ENCODE measurements at regions not wholly inside any gene's neighbourhood (a gene's known extent, or its start where the extent isn't known, plus 50 kb on each side); places are given as distances from the start of the nearest gene placed in this dataset.
"Not testable (repeated sequence)": the region's sequence is repeated elsewhere in the genome, so short reads cannot be mapped to it uniquely, and the experiment has no call there.

DNA sequence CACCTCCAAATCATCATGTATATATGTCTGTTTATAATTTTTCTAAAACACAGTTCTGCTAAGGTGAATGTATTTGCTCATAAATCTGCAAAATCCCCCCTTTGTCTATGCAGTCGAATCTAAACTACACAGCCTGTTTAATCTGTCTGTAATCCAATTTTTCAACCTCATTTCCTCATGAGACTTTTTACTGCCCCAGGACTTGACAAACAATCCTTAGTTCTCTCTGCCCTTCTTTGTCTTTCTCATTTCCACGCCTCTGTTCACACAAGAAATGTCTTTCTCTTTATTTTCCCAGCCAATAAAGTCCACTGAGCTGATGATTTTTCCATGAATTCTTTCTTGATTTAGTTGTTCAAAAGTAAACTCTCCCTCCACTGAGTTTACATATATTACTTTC lies 1154.3 kb downstream of the FAM181B start:
- no peaks in the 10 kb centered on the region for H3K27me3 Mint-ChIP-seq (ENCODE audit: low read depth)
- no peaks in the 10 kb centered on the region for H3K9me3 Mint-ChIP-seq
- no peaks in the 10 kb centered on the region for H3K4me1 Mint-ChIP-seq (ENCODE audit: low read depth)
- H3K36me3 Mint-ChIP-seq (ENCODE audit: insufficient read depth): no peaks in the 10 kb centered on the region
- no peak for ATAC-seq
- no peak overlapping the region for H3K4me3 Mint-ChIP-seq
- no peak for DNase-seq

DNA sequence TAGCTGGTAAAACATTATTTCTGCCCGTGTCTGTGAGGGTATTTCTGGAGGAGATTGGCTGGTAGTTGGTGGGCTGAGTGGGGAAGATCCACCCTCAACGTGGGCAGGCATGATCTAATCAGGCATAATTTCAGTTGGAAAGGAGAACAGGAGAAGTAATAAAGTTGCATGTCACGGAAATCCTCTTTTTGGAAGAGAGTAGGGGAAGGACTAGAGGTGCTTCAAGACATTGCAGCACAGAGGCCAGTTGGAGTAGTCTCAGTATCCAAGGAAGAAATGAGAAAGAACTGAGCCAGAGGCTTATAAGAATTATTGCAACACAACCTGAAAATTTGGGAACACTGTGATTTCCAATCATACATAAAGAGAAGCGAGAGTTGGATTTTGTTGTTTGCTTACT lies 1155.1 kb downstream of the FAM181B start:
- Mint-ChIP-seq H3K9me3 (no peaks in the 10 kb centered on the region), H3K36me3 (ENCODE audit: insufficient read depth) (no peaks in the 10 kb centered on the region), H3K4me3 (no peak overlapping the region), H3K4me1 (ENCODE audit: low read depth) (no peaks in the 10 kb centered on the region), H3K27me3 (ENCODE audit: low read depth) (no peaks in the 10 kb centered on the region)
- DNase-seq: no peak
- no peak for ATAC-seq

DNA sequence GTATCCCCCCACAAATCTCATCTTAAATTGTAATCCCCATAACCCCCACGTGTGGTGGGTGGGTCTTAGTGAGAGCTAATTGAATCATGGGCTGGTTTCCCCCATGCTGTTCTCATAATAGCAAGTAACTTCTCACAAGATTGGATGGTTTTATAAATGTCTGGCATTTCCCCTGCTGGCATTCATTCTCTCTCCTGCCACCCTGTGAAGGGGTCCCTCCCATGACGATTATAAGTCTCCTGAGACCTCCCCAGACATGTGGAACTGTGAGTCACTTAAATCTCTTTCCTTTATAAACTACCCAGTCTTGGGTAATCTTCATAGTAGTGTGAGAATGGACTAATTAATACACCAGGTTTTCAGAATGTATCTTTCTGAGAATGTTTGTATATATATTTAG lies 1159.4 kb downstream of the FAM181B start:
- DNase-seq (no peak), ATAC-seq (no peak)
- no peaks in the 10 kb centered on the region for H3K9me3 Mint-ChIP-seq
- H3K4me1 Mint-ChIP-seq (ENCODE audit: low read depth): no peaks in the 10 kb centered on the region
- no peak overlapping the region for H3K4me3 Mint-ChIP-seq
- H3K36me3 Mint-ChIP-seq (ENCODE audit: insufficient read depth): no peaks in the 10 kb centered on the region
- H3K27me3 Mint-ChIP-seq (ENCODE audit: low read depth): peaks cover 2% of the 10 kb centered on the region

DNA sequence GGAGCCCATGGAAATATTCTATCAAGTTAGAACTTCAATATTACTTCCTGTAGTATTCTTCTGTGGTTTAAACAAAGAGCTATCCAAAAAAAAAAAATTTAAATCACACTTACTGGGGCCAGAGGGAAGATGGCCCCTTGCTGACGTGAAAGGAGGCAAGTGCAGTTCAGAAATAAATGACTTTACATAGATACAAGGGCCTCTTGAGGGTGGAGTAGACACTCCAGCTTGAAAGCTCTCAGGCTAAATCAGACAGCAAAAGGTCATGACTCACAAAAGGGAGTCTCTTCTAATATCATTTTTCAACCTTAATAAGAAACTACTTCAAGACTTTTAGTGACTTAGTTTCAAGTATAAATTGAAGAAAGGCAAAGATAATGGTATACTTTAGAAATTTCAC lies 1160.3 kb downstream of the FAM181B start:
- H3K36me3 Mint-ChIP-seq (ENCODE audit: insufficient read depth): no peaks in the 10 kb centered on the region
- no peak overlapping the region for H3K4me3 Mint-ChIP-seq
- no peak for DNase-seq
- peaks cover 2% of the 10 kb centered on the region for H3K27me3 Mint-ChIP-seq (ENCODE audit: low read depth)
- H3K4me1 Mint-ChIP-seq (ENCODE audit: low read depth): no peaks in the 10 kb centered on the region
- no peak for ATAC-seq
- no peaks in the 10 kb centered on the region for H3K9me3 Mint-ChIP-seq

DNA sequence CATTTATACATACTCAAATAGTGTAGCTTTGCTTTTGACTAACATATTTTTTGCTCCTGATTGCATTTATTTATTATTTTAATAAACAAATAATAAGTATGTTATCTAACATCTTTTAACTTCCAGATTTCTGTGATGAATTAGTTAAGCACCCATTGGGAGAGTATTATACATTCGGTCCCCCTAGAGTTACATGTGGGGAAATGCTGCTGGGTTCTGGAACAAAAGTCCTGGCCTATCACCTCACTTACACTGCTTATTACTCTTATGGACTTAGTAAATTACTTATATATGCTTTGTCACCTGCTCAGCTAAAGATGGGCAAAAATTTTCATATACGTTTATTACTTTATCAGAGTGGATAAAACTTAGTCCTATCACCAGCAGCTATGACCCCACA lies 1163.0 kb downstream of the FAM181B start:
- H3K36me3 Mint-ChIP-seq (ENCODE audit: insufficient read depth): no peaks in the 10 kb centered on the region
- H3K9me3 Mint-ChIP-seq: no peaks in the 10 kb centered on the region
- ATAC-seq: no peak
- H3K4me1 Mint-ChIP-seq (ENCODE audit: low read depth): no peaks in the 10 kb centered on the region
- peaks cover 2% of the 10 kb centered on the region for H3K27me3 Mint-ChIP-seq (ENCODE audit: low read depth)
- no peak overlapping the region for H3K4me3 Mint-ChIP-seq
- DNase-seq: no peak

DNA sequence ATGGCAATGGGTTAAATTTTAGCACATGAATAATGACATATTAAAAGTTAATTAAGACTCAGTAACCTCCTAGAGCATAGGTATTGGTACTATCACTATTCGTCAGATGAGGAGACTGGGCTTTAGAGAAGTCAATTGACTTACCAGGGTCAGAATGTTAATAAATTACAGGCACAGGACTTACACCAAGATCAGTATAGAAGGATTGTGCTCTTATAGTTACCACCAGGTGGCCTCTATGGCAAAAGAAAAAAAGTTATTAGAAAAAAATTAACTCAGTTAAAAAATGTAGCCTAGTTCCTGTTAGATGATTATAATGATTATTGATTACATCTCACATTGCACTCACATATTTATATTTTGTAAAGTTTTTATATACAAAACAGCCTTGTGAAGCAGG lies 1163.7 kb downstream of the FAM181B start:
- no peaks in the 10 kb centered on the region for H3K4me1 Mint-ChIP-seq (ENCODE audit: low read depth)
- peaks cover 2% of the 10 kb centered on the region for H3K27me3 Mint-ChIP-seq (ENCODE audit: low read depth)
- DNase-seq (no peak), ATAC-seq (no peak)
- no peaks in the 10 kb centered on the region for H3K36me3 Mint-ChIP-seq (ENCODE audit: insufficient read depth)
- no peak overlapping the region for H3K4me3 Mint-ChIP-seq
- H3K9me3 Mint-ChIP-seq: no peaks in the 10 kb centered on the region

DNA sequence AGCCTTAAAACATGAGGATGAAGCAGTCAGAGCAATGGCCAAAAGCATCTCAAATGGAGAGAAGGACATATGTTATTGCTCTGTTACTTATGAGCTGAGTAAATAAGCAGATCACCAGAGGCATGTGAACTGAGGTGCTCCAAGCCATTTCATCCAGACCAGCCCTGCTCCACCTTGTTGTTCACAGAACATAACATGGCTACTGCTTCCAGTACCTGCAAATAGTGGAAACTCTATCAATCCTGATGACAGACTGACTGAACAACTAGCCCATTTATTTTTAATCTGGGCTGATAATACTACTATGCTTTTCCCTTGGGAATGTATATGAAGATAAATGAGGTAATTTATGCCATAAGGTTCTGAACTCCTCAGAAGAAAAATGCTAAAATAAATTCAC lies 1164.7 kb downstream of the FAM181B start:
- Mint-ChIP-seq H3K36me3 (ENCODE audit: insufficient read depth) (no peaks in the 10 kb centered on the region), H3K9me3 (no peaks in the 10 kb centered on the region), H3K4me1 (ENCODE audit: low read depth) (no peaks in the 10 kb centered on the region), H3K27me3 (ENCODE audit: low read depth) (peaks cover 2% of the 10 kb centered on the region), H3K4me3 (no peak overlapping the region)
- DNase-seq (no peak), ATAC-seq (no peak)

DNA sequence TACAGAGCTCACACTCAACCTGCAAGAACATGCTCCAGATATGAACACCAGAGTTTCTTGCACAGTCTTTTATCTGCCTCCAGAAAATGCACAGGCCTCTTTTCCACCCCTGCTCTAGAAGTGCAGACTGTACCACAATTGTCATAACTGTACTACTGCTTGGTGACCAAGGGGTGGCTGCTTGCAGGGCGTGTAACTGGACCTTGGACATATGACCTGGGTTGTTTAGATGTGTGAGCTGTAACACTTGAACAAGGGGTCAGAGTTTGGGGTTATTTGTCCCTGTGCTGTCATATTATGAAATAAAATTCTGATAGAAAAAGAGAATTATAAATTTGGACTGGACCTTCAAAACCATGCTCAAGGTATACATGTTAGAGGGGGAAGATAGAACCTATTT lies 1185.5 kb downstream of the FAM181B start:
- H3K4me3 Mint-ChIP-seq: no peak overlapping the region
- no peak for DNase-seq

DNA sequence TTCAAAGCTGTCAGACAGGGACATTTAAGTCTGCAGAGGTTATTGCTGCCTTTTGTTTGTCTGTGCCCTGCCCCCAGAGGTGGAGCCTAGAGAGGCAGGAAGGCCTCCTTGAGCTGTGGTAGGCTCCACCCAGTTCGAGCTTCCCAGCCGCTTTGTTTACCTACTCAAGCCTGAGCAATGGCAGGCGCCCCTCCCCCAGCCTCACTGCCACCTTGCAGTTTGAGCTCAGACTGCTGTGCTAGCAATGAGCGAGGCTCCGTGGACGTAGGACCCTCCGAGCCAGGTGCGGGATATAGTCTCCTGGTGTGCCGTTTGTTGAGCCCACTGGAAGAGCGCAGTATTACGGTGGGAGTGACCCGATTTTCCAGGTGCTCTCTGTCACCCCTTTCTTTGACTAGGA lies 1193.9 kb downstream of the FAM181B start:
- H3K36me3 Mint-ChIP-seq (ENCODE audit: insufficient read depth); H3K27me3 Mint-ChIP-seq (ENCODE audit: low read depth); DNase-seq; ATAC-seq; H3K9me3 Mint-ChIP-seq; H3K4me1 Mint-ChIP-seq (ENCODE audit: low read depth); H3K4me3 Mint-ChIP-seq: not testable (repeated sequence)

More for the DNA sequence above, 1185.5 kb downstream of the FAM181B start:
- H3K36me3 Mint-ChIP-seq (ENCODE audit: insufficient read depth): no peaks in the 10 kb centered on the region
- H3K9me3 Mint-ChIP-seq: no peaks in the 10 kb centered on the region
- no peak for ATAC-seq
- H3K27me3 Mint-ChIP-seq (ENCODE audit: low read depth): no peaks in the 10 kb centered on the region
- H3K4me1 Mint-ChIP-seq (ENCODE audit: low read depth): no peaks in the 10 kb centered on the region

DNA sequence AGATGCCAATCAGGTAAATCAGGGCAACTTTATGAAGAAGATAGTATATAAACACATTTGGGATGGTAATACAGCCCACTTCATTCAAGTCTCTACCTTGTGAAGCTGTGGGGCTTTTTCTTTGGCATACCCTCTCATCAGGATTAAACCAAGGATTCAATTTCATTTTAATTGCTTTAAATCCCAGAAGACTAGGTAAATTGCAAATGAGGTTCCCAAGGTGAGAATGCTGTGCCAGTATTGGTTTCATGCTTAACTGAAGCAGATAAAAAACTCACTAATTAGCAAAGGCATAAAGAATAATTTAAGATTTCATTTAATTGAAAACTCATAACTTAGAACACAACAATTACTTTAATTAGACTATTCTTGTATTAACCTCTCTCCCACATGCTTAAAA lies 1218.1 kb downstream of the FAM181B start:
- no peak overlapping the region for H3K4me3 Mint-ChIP-seq
- H3K9me3 Mint-ChIP-seq: peaks cover 7% of the 10 kb centered on the region
- ATAC-seq (no peak), DNase-seq (no peak)
- no peaks in the 10 kb centered on the region for H3K4me1 Mint-ChIP-seq (ENCODE audit: low read depth)
- no peaks in the 10 kb centered on the region for H3K27me3 Mint-ChIP-seq (ENCODE audit: low read depth)
- H3K36me3 Mint-ChIP-seq (ENCODE audit: insufficient read depth): no peaks in the 10 kb centered on the region

DNA sequence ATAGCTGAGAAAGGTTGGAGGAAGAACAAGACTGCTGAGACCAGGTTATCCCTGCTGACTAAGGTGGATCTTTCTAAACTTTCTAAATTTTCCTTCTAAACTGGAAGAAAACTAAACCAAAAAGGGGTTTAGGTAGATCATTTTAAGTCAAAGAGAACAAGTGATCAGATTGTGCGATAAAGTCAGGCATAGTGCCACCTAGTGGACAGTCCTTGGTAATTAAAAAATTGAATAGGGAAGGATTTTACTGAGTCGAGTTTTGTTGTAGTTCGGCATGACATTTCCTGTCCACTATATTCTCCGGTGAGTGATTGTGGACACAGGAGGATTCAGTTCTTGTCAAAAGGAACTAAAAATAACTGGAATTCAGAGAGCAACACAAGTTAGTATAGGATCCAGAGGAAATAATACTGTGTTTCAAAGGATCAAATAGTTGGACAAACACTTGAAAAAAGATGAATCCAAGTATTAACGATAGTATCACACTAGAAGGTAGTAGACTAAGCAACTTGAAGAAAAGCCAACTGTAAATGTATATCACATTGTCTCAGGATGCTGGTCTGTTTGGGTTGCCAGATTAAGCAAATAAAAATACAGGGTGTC lies 1236.4 kb downstream of the FAM181B start:
- Mint-ChIP-seq H3K27me3 (ENCODE audit: low read depth) (no peaks in the 10 kb centered on the region), H3K4me3 (no peak overlapping the region), H3K4me1 (ENCODE audit: low read depth) (no peaks in the 10 kb centered on the region), H3K36me3 (ENCODE audit: insufficient read depth) (no peaks in the 10 kb centered on the region), H3K9me3 (no peaks in the 10 kb centered on the region)
- DNase-seq (no peak), ATAC-seq (no peak)

DNA sequence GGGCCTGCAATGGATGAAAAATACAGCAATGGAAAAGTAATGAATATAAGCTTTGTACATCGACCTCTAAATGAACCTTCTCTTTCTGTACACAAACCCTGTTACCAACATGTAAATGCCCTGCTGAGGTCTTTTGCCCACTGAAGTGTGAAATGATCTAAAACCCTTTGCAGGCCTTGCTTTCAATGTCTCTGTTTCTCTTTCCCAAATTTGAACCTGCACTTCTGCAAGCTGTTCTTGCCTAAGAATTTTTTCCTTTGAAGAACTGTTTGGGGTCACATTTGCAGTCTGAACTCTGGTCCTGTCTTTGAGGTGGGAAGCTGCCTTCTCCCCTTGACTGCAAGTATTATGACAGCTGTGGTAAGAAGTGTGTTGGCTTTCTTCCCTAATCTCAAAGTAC lies 1237.1 kb downstream of the FAM181B start:
- no peak for ATAC-seq

DNA sequence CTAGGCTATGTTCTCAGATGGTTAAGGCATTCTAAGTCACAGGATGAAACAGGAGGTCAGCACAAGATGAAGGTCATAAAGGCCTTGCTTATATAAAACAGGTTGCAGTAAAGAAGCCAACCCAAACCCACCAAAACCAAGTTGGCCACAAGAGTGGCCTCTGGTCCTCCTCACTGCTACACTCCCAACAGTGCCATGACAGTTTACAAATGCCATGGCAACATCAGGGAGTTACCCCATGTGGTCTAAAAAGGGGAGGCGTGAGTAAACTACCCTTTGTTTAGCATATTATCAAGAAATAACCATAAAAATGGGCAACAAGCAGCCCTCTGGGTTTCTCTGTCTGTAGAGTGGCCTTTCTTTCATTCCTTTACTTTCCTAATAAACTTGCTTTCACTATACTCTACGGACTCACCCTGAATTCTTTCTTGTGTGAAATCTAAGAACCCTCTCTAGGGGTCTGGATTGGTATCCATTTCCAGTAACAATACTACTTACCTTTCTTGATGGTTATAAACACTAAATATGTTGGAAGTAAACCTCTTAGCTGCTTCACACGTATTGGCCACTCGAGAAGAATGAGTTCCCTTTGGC lies 1237.9 kb downstream of the FAM181B start:
- Mint-ChIP-seq H3K9me3 (no peaks in the 10 kb centered on the region), H3K4me3 (no peak overlapping the region), H3K4me1 (ENCODE audit: low read depth) (no peaks in the 10 kb centered on the region), H3K27me3 (ENCODE audit: low read depth) (no peaks in the 10 kb centered on the region), H3K36me3 (ENCODE audit: insufficient read depth) (no peaks in the 10 kb centered on the region)
- no peak for DNase-seq
- ATAC-seq: no peak

More for the DNA sequence above, 1237.1 kb downstream of the FAM181B start:
- H3K4me3 Mint-ChIP-seq: no peak overlapping the region
- DNase-seq: no peak
- no peaks in the 10 kb centered on the region for H3K4me1 Mint-ChIP-seq (ENCODE audit: low read depth)
- H3K27me3 Mint-ChIP-seq (ENCODE audit: low read depth): no peaks in the 10 kb centered on the region
- H3K9me3 Mint-ChIP-seq: no peaks in the 10 kb centered on the region
- no peaks in the 10 kb centered on the region for H3K36me3 Mint-ChIP-seq (ENCODE audit: insufficient read depth)

DNA sequence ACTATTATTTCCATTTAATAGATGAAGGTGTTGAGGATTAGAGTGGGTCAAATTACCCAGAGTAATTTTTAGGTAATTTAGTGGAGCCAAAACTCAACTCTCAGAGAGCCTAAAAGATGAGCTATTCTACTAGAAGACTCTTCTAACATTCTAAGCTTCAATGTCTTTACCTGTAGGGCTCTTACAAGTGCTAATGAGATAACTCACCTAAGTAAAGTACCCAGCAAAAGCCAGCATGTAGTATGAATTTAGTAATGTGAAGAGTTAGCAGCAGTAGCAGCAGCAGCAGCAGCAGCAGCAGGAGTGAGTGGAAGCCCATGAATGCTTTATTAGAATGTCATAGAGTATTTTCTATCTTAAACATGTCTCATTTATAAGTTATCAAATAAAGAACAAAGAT lies 1239.2 kb downstream of the FAM181B start:
- ATAC-seq (no peak), DNase-seq (no peak)
- H3K36me3 Mint-ChIP-seq (ENCODE audit: insufficient read depth): no peaks in the 10 kb centered on the region
- H3K4me3 Mint-ChIP-seq: no peak overlapping the region
- H3K27me3 Mint-ChIP-seq (ENCODE audit: low read depth): no peaks in the 10 kb centered on the region
- H3K4me1 Mint-ChIP-seq (ENCODE audit: low read depth): no peaks in the 10 kb centered on the region
- no peaks in the 10 kb centered on the region for H3K9me3 Mint-ChIP-seq

DNA sequence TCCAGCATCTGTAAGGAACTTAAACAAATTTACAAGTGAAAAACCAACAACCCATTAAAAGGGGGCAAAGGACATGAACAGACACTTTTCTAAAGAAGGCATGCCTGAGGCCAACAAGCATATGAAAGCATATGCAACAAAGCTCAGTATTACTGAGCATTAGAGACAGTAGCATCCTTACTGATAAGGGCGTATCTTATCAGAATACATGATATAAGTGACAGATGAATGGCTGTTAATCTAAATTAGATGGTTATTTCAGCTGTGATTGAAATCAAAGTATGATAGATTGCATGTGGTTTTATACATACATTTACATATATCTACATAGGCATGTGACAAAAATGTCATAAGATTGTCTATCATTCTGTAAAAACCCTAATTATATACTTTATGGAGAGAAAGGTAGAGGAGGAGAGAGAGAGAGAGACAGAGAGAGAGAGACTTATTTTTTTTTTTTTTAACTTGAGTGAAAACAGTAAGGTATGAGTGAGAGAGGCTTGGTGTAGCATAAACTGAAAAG lies 1240.7 kb downstream of the FAM181B start:
- no peak for ATAC-seq
- H3K4me1 Mint-ChIP-seq (ENCODE audit: low read depth): no peaks in the 10 kb centered on the region
- H3K9me3 Mint-ChIP-seq: no peaks in the 10 kb centered on the region
- no peak overlapping the region for H3K4me3 Mint-ChIP-seq
- no peak for DNase-seq
- no peaks in the 10 kb centered on the region for H3K27me3 Mint-ChIP-seq (ENCODE audit: low read depth)
- H3K36me3 Mint-ChIP-seq (ENCODE audit: insufficient read depth): no peaks in the 10 kb centered on the region

All from activated T-cell treated with anti-CD3 and anti-CD28 coated beads, Interleukin-2, amount 50 U/mL, for 4 hours (primary cell).